H7 (cell line): ENCODE measurements at regions not wholly inside any gene's neighbourhood (a gene's known extent, or its start where the extent isn't known, plus 50 kb on each side); places are given as distances from the start of the nearest gene placed in this dataset.

Experiments
- DNase-seq: peaks from one replicate; pipeline ENCODE4 v3.0.0; 2012
- H3K27me3 ChIP-seq: 2 replicates; pipeline ENCODE4 v1.6.0; 2011; ENCODE audit warnings: mild to moderate bottlenecking, low read length; ENCODE audit not compliant: control insufficient read depth, insufficient read depth
- H3K36me3 ChIP-seq: replicated peaks from 2 replicates; pipeline ENCODE4 v1.5.1; 2011; ENCODE audit warnings: low read length; ENCODE audit not compliant: control insufficient read depth, insufficient read depth
- H3K4me3 ChIP-seq: 2 replicates; pipeline ENCODE4 v1.5.1; 2011; ENCODE audit warnings: low read depth, mild to moderate bottlenecking, control low read depth, low read length, moderate library complexity; ENCODE audit not compliant: insufficient read depth

GRCh38 chrX:79300856-79301255 lies 66.3 kb downstream of the ITM2A start:
- H3K36me3 ChIP-seq = no peaks in the 10 kb centered on the region
- H3K4me3 ChIP-seq = no peak overlapping the region
- DNase-seq = no peak
- no peaks in the 10 kb centered on the region for H3K27me3 ChIP-seq

DNA sequence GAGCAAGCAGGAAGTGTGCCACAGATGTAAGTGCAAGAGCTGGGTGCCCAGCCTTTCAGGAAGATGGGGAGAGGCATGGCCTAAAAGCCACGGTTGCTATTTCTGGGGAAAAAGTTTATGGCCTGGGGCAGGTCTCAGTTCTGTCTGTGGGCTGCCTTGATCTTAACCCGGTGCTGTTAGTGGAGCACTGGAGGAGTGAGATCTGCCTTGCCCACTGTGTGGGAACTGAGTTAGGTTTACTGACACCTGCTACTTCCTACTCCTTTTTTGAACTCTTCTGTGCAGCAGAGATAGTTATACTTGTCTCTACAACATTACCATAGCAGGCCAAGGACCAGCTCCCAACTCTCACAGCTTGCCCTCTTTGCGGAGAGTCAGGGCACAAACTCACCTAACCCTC lies 76.5 kb downstream of the ITM2A start:
- no peaks in the 10 kb centered on the region for H3K27me3 ChIP-seq
- no peak for DNase-seq
- no peaks in the 10 kb centered on the region for H3K36me3 ChIP-seq
- no peak overlapping the region for H3K4me3 ChIP-seq

- no peak overlapping the region for H3K4me3 ChIP-seq
- H3K27me3 ChIP-seq = no peaks in the 10 kb centered on the region
- DNase-seq = no peak
- no peaks in the 10 kb centered on the region for H3K36me3 ChIP-seq
Measured at GRCh38 chrX:79288733-79289132, 78.4 kb downstream of the ITM2A start.

- no peak for DNase-seq
- H3K4me3 ChIP-seq = no peak overlapping the region
- H3K36me3 ChIP-seq = no peaks in the 10 kb centered on the region
- H3K27me3 ChIP-seq = no peaks in the 10 kb centered on the region
Measured at GRCh38 chrX:79287724-79288123, 79.4 kb downstream of the ITM2A start.

- Histone ChIP-seq H3K27me3 (no peaks in the 10 kb centered on the region), H3K36me3 (no peaks in the 10 kb centered on the region), H3K4me3 (no peak overlapping the region)
- no peak for DNase-seq
Measured at GRCh38 chrX:79281775-79282174, 85.4 kb downstream of the ITM2A start.

DNA sequence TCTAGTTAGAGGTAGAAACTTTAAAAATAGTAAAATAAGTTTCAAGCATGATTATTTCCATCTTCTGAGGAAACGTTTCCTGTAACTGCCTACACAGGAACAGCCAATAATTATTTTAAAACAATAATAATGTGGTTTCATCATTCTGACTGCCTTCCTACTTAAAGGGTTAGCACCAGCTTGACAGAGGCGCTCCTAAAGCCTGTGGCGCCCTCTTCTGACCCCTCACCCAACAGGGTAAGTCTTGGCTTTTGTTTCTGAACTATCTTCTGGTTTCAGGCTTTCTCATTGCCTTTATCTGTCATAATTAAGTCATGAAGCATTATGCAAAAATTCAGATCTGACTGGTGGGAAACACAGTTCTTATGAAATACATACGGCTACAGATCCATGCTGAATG lies 96.7 kb downstream of the ITM2A start:
- no peak overlapping the region for H3K4me3 ChIP-seq
- H3K27me3 ChIP-seq = no peaks in the 10 kb centered on the region
- peak; percentile 4 for DNase-seq
- H3K36me3 ChIP-seq = no peaks in the 10 kb centered on the region

DNA sequence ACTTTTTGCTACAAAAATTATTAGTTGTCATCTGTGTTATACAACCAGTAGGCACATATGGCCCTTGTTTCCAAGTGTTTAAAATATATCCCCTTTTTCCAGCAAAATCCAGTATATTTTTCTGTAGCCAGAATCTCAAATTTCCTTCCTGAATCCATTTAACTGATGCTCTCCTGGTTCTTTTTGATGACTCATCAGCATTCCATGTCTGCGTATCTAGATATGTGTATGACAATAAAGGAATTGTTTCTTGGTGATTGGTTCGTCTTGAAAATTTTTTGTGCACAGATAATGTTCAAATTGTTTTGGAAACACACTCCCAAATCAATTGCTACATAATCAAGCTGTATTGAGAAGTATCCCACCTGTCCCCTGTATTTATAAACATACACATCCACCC lies 98.3 kb downstream of the ITM2A start:
- H3K36me3 ChIP-seq = no peaks in the 10 kb centered on the region
- DNase-seq = no peak
- no peaks in the 10 kb centered on the region for H3K27me3 ChIP-seq
- no peak overlapping the region for H3K4me3 ChIP-seq

DNA sequence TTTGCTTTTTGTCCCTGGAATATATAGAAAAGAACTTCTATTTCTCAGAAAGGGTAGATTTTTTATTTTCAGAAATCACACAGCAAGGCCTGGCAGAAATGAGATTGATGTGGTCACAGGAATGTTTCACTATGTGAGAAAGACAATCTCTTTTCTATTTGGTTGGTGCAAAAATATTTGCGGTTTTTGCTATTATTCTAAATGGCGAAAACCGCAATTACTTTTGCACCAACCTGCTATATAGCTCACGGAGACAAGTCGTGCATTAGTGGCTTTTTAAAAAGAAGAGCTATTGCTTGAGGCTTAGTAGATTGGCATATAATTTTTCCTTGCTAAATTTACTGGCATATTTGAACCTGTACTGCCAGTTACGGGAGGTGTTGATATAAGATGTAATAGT lies 100.4 kb downstream of the ITM2A start:
- no peaks in the 10 kb centered on the region for H3K36me3 ChIP-seq
- no peak for DNase-seq
- no peaks in the 10 kb centered on the region for H3K27me3 ChIP-seq
- no peak overlapping the region for H3K4me3 ChIP-seq

DNA sequence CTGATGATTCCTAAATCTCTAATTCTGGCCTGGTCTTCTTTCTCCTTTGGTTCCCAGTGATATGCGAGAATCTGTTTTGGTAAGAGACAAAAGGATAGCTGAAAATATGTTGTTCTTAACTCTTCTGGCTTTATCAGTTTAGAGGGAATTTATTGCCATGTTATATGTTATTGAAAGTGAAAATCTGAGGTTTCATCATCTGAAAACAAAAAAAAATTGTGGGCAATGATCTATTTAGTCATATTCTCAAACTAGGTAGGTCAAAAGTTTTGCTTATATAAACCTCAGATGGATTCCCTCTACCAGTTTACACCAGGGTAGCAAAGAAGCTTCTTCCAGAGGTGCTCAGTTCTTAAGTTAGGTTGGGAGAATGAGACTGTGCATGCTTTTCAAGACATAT lies 103.6 kb downstream of the ITM2A start:
- Histone ChIP-seq H3K36me3 (no peaks in the 10 kb centered on the region), H3K27me3 (no peaks in the 10 kb centered on the region), H3K4me3 (no peak overlapping the region)
- DNase-seq = no peak

DNA sequence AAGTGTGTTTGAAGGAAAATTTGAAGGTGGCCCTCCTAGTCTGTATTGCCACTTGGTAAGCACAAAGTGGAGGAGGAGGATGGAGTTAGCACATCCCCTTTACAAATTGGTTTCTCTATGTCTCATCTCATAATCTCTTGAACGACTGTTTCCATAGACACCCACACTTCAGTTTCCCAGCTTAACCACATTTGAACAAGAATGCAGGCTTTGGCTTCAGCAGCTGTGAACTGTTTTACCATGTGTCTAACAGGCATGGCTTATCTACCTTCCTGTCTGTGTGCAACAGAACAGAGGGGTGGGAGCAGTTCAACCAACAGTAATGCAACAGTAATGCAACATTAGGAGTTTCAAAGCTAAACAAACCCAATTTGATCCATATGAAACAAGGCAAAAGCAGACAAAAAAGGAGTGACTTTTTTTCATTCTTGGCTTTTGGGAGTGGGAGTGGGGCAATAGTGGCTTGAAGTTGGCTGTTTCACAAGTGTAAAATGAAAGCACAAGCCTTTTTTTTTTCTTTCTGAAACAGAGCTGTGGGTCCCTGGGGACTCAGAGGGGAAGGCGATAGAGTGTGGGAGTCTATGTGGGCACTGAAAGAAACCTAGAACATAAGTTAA lies 108.0 kb downstream of the ITM2A start:
- Histone ChIP-seq H3K4me3 (no peak overlapping the region), H3K36me3 (no peaks in the 10 kb centered on the region), H3K27me3 (no peaks in the 10 kb centered on the region)
- DNase-seq = no peak

DNA sequence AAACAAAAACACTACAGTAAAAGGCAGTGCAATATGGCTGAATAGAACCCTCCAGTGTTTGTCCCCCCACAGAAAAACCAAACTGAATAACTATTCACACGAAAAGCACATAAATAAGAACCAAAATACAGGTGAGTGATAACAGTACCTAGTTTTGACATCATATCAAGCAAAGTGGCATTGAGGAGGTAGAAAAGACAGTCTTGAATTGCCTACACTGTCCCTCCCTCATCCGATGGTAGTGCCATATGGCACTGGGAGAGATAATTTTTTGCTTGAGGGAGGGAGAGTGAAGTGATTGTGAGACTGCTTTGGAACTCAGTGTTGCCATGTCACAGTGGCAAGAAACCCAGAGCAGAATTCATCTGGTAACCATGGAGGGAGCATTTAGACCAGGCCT lies 99.2 kb downstream of the GPR174 start:
- Histone ChIP-seq H3K27me3 (no peaks in the 10 kb centered on the region), H3K4me3 (no peak overlapping the region)
- no peak for DNase-seq

GRCh38 chrX:79235899-79236298 lies 91.4 kb downstream of the GPR174 start:
- no peak for DNase-seq
- H3K27me3 ChIP-seq = no peaks in the 10 kb centered on the region
- H3K36me3 ChIP-seq = no peaks in the 10 kb centered on the region
- H3K4me3 ChIP-seq = no peak overlapping the region

More for the DNA sequence above, 99.2 kb downstream of the GPR174 start:
- H3K36me3 ChIP-seq = no peaks in the 10 kb centered on the region

DNA sequence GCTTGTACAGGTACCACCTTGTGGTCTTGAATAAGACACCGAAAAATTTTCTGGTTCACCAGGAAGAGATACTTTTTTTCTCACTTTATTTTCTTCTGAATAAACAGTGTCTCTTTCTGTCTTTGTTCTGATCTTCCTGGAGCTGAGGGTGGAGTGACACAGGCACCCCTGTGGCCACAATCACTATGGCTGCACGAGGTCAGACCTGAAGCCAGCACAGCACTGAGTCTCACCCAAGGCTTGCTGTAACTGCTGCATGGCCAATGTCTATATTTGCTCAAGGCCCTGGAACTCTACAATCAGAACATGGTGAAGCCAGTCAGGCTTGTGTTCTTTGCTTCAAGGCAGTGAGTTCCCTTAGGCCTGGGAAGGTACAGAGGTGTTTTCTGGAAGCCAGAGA lies 87.2 kb downstream of the GPR174 start:
- Histone ChIP-seq H3K36me3 (no peaks in the 10 kb centered on the region), H3K4me3 (no peak overlapping the region), H3K27me3 (no peaks in the 10 kb centered on the region)
- no peak for DNase-seq
